GM12878 (cell line): ENCODE measurements at regions not wholly inside any gene's neighbourhood (a gene's known extent, or its start where the extent isn't known, plus 50 kb on each side); places are given as distances from the start of the nearest gene placed in this dataset.

Experiments used
- ATF2 ChIP-seq: IDR thresholded peaks from 2 replicates; pipeline ENCODE4 v1.6.1; 2012; ENCODE audit warnings: low read length, inconsistent platforms
- BRCA1 ChIP-seq: IDR thresholded peaks from 2 replicates; pipeline ENCODE4 v1.6.1; 2011; ENCODE audit warnings: low read depth, low read length, improper control_type of control experiment
- CEBPB ChIP-seq, 2 experiments: fragments of 150-350 bp in 1 of 2; IDR thresholded peaks; 2 replicates each; pipeline ENCODE4 v1.6.1; 2012 to 2014; ENCODE audit warnings: low read depth in 2 of 2, low read length in 2 of 2, borderline replicate concordance in 1 of 2, inconsistent platforms in 1 of 2
- EZH2 ChIP-seq: IDR thresholded peaks from 2 replicates; pipeline ENCODE4 v1.6.1; 2012; ENCODE audit warnings: low read depth, mild to moderate bottlenecking, control low read depth, inconsistent platforms, low read length, borderline replicate concordance; ENCODE audit not compliant: control insufficient read depth
- MYC ChIP-seq: IDR thresholded peaks from 2 replicates; pipeline ENCODE4 v1.6.1; 2011; ENCODE audit warnings: mild to moderate bottlenecking, low read length, moderate library complexity, inconsistent platforms; ENCODE audit not compliant: insufficient read depth, insufficient replicate concordance, insufficient read length, severe bottlenecking
- NFXL1 ChIP-seq: fragments of 450-650 bp; IDR thresholded peaks from 2 replicates; pipeline ENCODE4 v1.6.1; 2017; ENCODE audit warnings: antibody characterized with exemption, mild to moderate bottlenecking, borderline replicate concordance
- POLR2A ChIP-seq: IDR thresholded peaks from 2 replicates; pipeline ENCODE4 v1.6.1; 2011; ENCODE audit warnings: low read depth, mild to moderate bottlenecking, low read length
- POLR2AphosphoS5 ChIP-seq: IDR thresholded peaks from 2 replicates; pipeline ENCODE4 v1.6.1; 2011; ENCODE audit warnings: mild to moderate bottlenecking, low read length, inconsistent platforms
- SMC3 ChIP-seq: IDR thresholded peaks from 2 replicates; pipeline ENCODE4 v1.6.1; 2011; ENCODE audit warnings: low read length, improper control_type of control experiment, borderline replicate concordance
- SRF ChIP-seq, 2 experiments: IDR thresholded peaks; 2 replicates each; pipeline ENCODE4 v1.6.1; 2011; ENCODE audit warnings: low read depth in 2 of 2, low read length in 2 of 2, mild to moderate bottlenecking in 1 of 2, moderate library complexity in 1 of 2
- TAF1 ChIP-seq: IDR thresholded peaks from 2 replicates; pipeline ENCODE4 v1.6.1; 2011; ENCODE audit warnings: mild to moderate bottlenecking, low read depth, low read length, borderline replicate concordance
- TARDBP ChIP-seq: IDR thresholded peaks from 2 replicates; pipeline ENCODE4 v1.6.1; 2016; ENCODE audit warnings: borderline replicate concordance
- TF ChIP-seq, protein P1 (sequence below), 3 experiments: IDR thresholded peaks in 2 of 3; conservative IDR thresholded peaks in 1 of 3; 2 replicates each; pipeline ENCODE4 v1.5.1; 2011; ENCODE audit warnings: low read depth in 3 of 3, low read length in 3 of 3, mild to moderate bottlenecking in 3 of 3, control low read depth in 2 of 3, moderate library complexity in 2 of 3, inconsistent platforms in 1 of 3, mixed read lengths in 1 of 3; ENCODE audit not compliant: control insufficient read depth in 2 of 3, insufficient read depth in 1 of 3; ENCODE audit errors: extremely low read depth in 1 of 3
- TF ChIP-seq, protein P2 (sequence below): IDR thresholded peaks from 2 replicates; pipeline ENCODE4 v1.6.1; 2011; ENCODE audit warnings: borderline replicate concordance, low read depth, mild to moderate bottlenecking, moderate library complexity, low read length; ENCODE audit not compliant: insufficient read depth, poor library complexity, severe bottlenecking

- no peak for TF ChIP-seq BRCA1
- no peak for TF ChIP-seq ATF2
- TF ChIP-seq TAF1 = no peak
- TF ChIP-seq POLR2AphosphoS5 = no peak
- no peak for TF ChIP-seq POLR2A
- TF ChIP-seq, protein P1, sequence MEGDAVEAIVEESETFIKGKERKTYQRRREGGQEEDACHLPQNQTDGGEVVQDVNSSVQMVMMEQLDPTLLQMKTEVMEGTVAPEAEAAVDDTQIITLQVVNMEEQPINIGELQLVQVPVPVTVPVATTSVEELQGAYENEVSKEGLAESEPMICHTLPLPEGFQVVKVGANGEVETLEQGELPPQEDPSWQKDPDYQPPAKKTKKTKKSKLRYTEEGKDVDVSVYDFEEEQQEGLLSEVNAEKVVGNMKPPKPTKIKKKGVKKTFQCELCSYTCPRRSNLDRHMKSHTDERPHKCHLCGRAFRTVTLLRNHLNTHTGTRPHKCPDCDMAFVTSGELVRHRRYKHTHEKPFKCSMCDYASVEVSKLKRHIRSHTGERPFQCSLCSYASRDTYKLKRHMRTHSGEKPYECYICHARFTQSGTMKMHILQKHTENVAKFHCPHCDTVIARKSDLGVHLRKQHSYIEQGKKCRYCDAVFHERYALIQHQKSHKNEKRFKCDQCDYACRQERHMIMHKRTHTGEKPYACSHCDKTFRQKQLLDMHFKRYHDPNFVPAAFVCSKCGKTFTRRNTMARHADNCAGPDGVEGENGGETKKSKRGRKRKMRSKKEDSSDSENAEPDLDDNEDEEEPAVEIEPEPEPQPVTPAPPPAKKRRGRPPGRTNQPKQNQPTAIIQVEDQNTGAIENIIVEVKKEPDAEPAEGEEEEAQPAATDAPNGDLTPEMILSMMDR (IDR thresholded peaks at IDR 0.05 in 2 of 3, conservative IDR thresholded peaks at IDR 0.05 in 1 of 3; ENCODE audit: control insufficient read depth in 2 of 3, extremely low read depth in 1 of 3, insufficient read depth in 1 of 3, low read depth in 3 of 3, low read length in 3 of 3) = no peak
- TF ChIP-seq, protein P2, sequence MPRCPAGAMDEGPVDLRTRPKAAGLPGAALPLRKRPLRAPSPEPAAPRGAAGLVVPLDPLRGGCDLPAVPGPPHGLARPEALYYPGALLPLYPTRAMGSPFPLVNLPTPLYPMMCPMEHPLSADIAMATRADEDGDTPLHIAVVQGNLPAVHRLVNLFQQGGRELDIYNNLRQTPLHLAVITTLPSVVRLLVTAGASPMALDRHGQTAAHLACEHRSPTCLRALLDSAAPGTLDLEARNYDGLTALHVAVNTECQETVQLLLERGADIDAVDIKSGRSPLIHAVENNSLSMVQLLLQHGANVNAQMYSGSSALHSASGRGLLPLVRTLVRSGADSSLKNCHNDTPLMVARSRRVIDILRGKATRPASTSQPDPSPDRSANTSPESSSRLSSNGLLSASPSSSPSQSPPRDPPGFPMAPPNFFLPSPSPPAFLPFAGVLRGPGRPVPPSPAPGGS = no peak
- no peak for TF ChIP-seq MYC
- TF ChIP-seq SRF (IDR thresholded peaks at IDR 0.05; ENCODE audit: low read depth in 2 of 2, low read length in 2 of 2) = no peak
- no peak for TF ChIP-seq CEBPB (IDR thresholded peaks at IDR 0.05; ENCODE audit: borderline replicate concordance in 1 of 2, low read depth in 2 of 2, low read length in 2 of 2)
- TF ChIP-seq SMC3 = no peak
- no peak for TF ChIP-seq EZH2
- no peak for TF ChIP-seq TARDBP
- TF ChIP-seq NFXL1 = no peak
Observed at GRCh38 chr5:44869928-44870327, 61.2 kb downstream of the MRPS30 start.
